ENCODE measurements at regions not wholly inside any gene's neighbourhood (a gene's known extent, or its start where the extent isn't known, plus 50 kb on each side); places are given as distances from the start of the nearest gene placed in this dataset.
"Not testable (repeated sequence)": the region's sequence is repeated elsewhere in the genome, so short reads cannot be mapped to it uniquely, and the experiment has no call there.

DNA sequence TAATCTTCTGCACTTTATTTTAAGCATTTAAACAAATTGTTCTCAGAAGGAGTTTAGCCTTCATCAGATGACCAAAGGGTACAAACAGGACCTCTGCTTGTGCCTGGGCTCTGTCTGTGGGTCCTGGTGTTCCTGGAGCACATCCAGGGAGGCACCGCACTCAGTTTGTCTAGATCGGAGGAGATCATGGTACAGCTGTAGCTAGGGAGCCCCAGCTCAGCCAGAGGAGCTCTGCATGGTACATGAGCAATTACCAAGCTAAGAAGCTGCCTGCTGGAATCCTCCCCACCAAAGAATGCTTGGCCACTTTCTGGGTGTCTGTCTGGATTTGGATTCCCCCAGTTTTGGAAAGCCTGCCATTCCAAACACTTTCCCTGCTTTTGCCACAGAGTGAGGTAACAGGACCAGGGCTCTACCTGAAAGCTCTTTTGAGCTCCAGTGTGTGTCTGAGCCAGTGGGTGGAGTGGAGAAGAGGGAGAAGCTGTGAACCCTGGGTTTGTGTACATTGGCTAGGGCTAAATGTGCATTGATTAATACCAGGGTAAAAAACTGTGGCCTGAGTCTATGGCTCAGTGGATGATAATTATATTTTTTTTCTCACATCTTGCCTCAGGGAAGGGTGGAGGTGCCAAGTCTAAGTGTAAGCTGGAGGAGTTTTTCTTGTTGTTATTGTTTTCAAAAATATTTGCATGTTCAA is 163.7 kb upstream of the IGF1 start:
- Histone ChIP-seq H3K4me1 (no peaks in the 10 kb centered on the region), H3K4me3 (no peak overlapping the region), H3K36me3 (no peaks in the 10 kb centered on the region), H3K27me3 (no peaks in the 10 kb centered on the region), H3K9me3 (peaks cover 0 to 12% (median 0%) of the 10 kb centered on the region in 4 donors), H3K27ac (replicated peaks in 1 of 4) (no peak overlapping the region)
- DNase-seq (ENCODE audit: extremely low spot score): no peak
- TF ChIP-seq EP300 (IDR thresholded peaks at IDR 0.05): no peak
- TF ChIP-seq POLR2AphosphoS5 (IDR thresholded peaks at IDR 0.05): no peak
- TF ChIP-seq, protein P1, sequence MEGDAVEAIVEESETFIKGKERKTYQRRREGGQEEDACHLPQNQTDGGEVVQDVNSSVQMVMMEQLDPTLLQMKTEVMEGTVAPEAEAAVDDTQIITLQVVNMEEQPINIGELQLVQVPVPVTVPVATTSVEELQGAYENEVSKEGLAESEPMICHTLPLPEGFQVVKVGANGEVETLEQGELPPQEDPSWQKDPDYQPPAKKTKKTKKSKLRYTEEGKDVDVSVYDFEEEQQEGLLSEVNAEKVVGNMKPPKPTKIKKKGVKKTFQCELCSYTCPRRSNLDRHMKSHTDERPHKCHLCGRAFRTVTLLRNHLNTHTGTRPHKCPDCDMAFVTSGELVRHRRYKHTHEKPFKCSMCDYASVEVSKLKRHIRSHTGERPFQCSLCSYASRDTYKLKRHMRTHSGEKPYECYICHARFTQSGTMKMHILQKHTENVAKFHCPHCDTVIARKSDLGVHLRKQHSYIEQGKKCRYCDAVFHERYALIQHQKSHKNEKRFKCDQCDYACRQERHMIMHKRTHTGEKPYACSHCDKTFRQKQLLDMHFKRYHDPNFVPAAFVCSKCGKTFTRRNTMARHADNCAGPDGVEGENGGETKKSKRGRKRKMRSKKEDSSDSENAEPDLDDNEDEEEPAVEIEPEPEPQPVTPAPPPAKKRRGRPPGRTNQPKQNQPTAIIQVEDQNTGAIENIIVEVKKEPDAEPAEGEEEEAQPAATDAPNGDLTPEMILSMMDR (IDR thresholded peaks at IDR 0.05): no peak
- TF ChIP-seq POLR2A (IDR thresholded peaks at IDR 0.05; ENCODE audit: low read depth): no peak
- intact Hi-C loops (cut with DNase I): no loop called here
- 76% methylated on average over 2 of the region's 2 CpGs for WGBS

DNA sequence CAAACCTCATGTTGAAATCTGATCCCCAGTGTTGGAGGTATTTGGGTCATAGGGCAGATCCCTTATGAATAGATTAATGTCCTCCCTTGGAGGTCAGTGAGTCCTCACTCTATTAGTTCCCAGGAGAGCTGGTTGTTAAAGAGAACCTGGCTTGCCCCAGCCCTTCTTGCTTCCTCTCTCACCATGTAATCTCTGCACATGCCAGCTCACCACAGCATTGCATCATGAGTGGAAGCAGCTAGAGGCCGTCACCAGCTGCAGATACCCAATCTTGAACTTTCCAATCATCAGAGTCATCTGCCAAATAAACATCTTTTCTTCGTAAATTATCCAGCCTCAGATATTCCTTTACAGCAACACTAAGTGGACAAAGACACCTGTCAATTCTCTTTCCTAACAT is 161.8 kb upstream of the IGF1 start:
- no peak for TF ChIP-seq EP300 (IDR thresholded peaks at IDR 0.05)
- TF ChIP-seq POLR2A (IDR thresholded peaks at IDR 0.05; ENCODE audit: low read depth): no peak
- TF ChIP-seq POLR2AphosphoS5 (IDR thresholded peaks at IDR 0.05): no peak
- TF ChIP-seq, protein P1 (IDR thresholded peaks at IDR 0.05): no peak
- H3K4me3 ChIP-seq: no peak overlapping the region
- intact Hi-C loops (cut with DNase I): no loop called here
- no peak for DNase-seq (ENCODE audit: extremely low spot score)
- WGBS: 70% methylated on average over 2 of the region's 2 CpGs
- H3K4me1 ChIP-seq: no peaks in the 10 kb centered on the region
- no peak overlapping the region for H3K27ac ChIP-seq (replicated peaks in 1 of 4)
- no peaks in the 10 kb centered on the region for H3K27me3 ChIP-seq
- H3K36me3 ChIP-seq: no peaks in the 10 kb centered on the region
- peaks cover 0 to 12% (median 0%) of the 10 kb centered on the region in 4 donors for H3K9me3 ChIP-seq

DNA sequence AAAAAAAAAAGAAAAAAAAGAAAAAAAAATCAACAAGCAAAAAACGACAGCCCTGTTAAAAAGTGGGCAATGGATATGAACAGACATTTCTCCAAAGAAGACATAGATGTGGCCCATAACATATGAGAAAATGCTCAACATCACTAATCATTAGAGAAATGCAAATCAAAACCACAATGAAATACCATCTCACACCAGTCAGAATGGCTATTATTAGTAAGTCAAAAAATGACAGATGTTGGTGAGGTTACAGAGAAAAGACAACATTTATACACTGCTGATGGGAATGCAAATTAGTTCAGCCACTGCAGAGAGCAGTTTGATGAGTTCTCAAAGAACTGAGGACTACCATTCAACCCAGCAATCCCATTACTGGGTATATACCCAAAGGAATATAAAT is 160.3 kb upstream of the IGF1 start:
- H3K27me3 ChIP-seq; intact Hi-C loops (cut with DNase I); H3K4me3 ChIP-seq; H3K36me3 ChIP-seq; H3K4me1 ChIP-seq; DNase-seq (ENCODE audit: extremely low spot score); H3K27ac ChIP-seq (replicated peaks in 1 of 4): not testable (repeated sequence)
- peaks cover 0 to 12% (median 0%) of the 10 kb centered on the region in 4 donors for H3K9me3 ChIP-seq
- WGBS: 76% methylated on average over 1 of the region's 1 CpG

DNA sequence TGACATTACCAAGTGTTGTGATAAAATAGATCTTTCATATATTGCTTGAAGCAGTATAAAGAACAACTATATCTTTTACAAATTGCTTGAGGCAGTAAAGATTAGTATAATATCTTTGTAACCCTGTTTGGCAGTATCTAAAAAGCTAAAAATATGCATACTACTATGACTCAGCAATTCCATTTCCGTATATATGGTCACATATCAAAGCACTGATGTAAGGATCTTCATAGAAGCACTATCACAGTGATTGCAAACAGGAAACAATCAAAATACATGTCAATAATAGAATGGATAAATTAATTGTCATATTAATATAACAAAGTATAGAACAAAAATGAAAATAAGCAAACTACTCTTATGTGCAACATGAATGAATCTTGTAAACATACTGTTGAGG is 158.4 kb upstream of the IGF1 start:
- no peak for TF ChIP-seq POLR2A (IDR thresholded peaks at IDR 0.05; ENCODE audit: low read depth)
- 59% methylated on average over 1 of the region's 1 CpG for WGBS
- Histone ChIP-seq H3K27ac (replicated peaks in 1 of 4) (no peak overlapping the region), H3K9me3 (peaks cover 0 to 12% (median 0%) of the 10 kb centered on the region in 4 donors), H3K4me3 (no peak overlapping the region), H3K4me1 (no peaks in the 10 kb centered on the region), H3K36me3 (no peaks in the 10 kb centered on the region), H3K27me3 (no peaks in the 10 kb centered on the region)
- intact Hi-C loops (cut with DNase I): no loop called here
- no peak for DNase-seq (ENCODE audit: extremely low spot score)

DNA sequence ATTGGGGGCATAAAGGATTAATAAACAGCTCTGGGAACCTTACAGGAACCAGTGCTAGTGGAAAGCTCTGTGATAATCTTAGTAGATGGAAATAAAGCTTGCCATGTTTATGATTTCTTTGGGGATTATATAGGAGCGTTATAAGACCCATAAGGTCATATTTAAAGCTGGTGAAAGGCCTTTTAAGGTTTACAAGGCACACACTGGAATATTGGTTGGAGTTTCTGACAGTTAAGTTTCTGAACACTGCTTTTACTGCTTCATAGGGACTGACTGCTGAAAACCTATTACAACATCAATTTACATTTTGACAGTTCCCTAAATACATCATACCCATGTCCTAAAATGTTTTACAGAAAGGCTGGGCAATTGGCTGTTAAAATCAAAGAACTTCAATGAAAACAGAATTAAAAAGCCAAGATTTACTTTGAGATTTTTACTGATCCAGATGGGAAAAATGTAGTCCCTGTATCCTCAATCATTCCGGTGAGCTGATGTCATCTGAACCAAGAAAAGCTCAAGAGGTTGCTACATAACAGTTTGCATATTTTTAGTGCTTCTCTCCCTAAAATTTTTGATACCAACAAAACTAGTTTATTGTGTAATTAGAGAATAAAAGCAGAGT is 153.7 kb upstream of the IGF1 start:
- Histone ChIP-seq H3K4me3 (no peak overlapping the region), H3K27me3 (no peaks in the 10 kb centered on the region), H3K4me1 (no peaks in the 10 kb centered on the region), H3K36me3 (no peaks in the 10 kb centered on the region), H3K27ac (replicated peaks in 1 of 4) (no peak overlapping the region), H3K9me3 (no peaks in the 10 kb centered on the region)
- no peak for DNase-seq (ENCODE audit: extremely low spot score)
- intact Hi-C loops (cut with DNase I): no loop called here
- WGBS: 61% methylated on average over 2 of the region's 2 CpGs
- TF ChIP-seq EP300 (IDR thresholded peaks at IDR 0.05) (no peak), POLR2AphosphoS5 (IDR thresholded peaks at IDR 0.05) (no peak), POLR2A (IDR thresholded peaks at IDR 0.05; ENCODE audit: low read depth) (no peak)
- TF ChIP-seq, protein P1 (IDR thresholded peaks at IDR 0.05): no peak
